ENCODE measurements at regions not wholly inside any gene's neighbourhood (a gene's known extent, or its start where the extent isn't known, plus 50 kb on each side); places are given as distances from the start of the nearest gene placed in this dataset.
A peak's percentile ranks its signal among the peaks of the same experiment; 100 is the strongest.
"Not testable (repeated sequence)": the region's sequence is repeated elsewhere in the genome, so short reads cannot be mapped to it uniquely, and the experiment has no call there.

- DNase-seq = no peak
Measured at GRCh38 chr14:46432516-46432915, 219.1 kb downstream of the RPL10L start.

DNA sequence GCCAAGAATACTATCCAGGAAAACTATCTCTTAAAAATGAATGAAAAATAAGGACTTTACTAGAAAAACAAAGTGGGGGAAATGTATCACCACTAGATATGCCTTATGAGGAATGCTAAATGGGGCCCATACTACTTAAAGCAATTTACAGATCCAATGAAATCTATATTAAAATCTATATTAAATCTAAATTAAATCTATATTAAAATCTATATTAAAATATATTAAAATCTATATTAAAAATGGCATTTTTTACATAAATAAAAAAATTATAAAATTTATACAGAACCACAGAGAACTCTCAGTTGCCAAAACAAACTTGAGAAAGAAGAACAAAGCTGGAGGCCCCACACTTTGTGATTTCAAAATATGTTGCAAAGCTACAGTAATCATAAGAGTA lies 234.5 kb downstream of the RPL10L start:
- DNase-seq = no peak

GRCh38 chr14:46404865-46405811 lies 246.4 kb downstream of the RPL10L start:
- DNase-seq = peak; percentile 42

DNA sequence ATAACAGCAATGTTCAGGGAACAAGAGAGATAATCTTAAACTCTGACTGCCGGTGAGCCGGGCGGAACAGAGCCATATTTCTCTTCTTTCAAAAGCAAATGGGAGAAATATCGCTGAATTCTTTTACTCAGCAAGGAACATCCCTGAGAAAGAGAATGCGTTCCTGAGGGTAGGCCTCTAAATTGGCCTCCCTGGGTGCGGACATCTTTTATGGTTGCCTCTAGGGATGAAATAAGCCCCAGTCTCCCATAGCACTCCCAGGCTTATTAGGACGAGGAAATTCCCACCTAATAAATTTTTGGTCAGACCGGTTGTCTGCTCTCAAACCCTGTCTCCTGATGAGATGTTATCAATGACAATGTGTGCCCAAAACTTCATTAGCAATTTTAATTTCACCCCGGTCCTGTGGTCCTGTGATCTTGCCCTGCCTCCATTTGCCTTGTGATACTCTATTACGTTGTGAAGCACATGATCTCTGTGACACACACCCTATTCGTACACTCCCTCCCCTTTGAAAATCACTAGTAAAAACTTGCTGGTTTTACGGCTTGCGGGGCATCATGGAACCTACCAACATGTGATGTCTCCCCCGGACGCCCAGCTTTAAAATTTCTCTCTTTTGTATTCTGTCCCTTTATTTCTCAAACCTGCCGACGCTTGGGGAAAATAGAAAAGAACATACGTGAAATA lies 249.4 kb downstream of the RPL10L start:
- DNase-seq = not testable (repeated sequence)

GRCh38 chr14:46401066-46401465 lies 250.5 kb downstream of the RPL10L start:
- no peak for DNase-seq

DNA sequence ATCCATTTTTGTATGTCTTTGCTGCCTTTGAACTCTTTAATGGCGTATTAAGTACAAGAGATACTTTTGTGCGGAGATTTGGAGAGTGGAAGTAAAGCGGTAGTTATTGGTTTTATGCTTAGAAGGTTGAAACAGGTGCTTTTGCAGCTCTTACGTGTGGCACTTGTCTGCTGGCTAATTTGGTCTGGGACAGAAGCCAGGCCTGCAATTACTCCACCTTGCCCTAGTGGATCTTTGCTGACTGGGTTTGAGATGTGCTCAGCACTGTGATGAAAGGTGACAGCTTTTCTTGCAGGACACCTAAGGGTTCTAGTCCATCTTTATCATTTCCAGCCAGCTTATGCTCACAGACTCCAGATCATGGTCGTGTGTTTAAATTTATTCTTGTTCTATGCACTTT lies 252.5 kb downstream of the RPL10L start:
- DNase-seq = no peak

GRCh38 chr14:46384611-46385010 lies 267.0 kb downstream of the RPL10L start:
- DNase-seq = no peak

- DNase-seq = no peak
Measured at GRCh38 chr14:46381674-46382073, 269.9 kb downstream of the RPL10L start.

DNA sequence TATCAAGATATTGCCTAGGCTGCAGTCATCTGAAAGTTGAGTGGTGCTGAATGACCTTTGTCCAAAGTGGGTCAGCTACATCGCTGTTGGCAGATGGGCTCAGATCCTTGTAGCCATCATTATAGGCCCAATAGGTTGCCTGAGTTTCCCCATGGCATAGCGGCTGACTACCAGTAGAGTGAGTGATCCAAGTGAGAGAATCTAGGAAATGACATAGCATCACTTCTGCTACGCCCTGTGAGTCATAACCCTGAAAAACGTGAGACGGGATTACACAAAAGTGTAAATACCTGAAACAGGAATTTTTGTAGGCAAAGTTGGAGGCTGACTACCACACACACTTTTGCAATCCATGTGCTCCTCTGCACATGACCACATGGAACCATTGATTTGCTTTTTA lies 273.3 kb downstream of the RPL10L start:
- DNase-seq = no peak

- no peak for DNase-seq
Measured at GRCh38 chr14:46377305-46377704, 274.3 kb downstream of the RPL10L start.

DNA sequence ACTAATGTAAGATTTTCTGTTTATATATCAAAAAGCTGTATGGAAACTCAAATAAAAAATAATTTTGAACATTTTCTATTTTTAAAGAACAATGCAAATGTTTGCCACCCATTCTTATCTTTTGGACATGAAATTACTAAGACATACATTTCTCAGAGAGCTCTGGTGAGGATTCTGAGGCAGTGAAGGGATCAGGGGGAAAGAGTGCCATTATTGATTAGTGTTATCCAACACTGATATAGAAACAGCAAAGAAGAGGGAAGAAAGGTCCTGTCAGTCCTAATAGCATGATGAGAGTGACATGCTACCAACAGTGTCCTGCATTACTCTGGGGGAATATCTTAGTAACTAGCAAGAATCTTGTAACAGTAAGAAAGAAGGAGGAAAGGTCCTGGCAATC lies 282.2 kb downstream of the RPL10L start:
- no peak for DNase-seq

- no peak for DNase-seq
Measured at GRCh38 chr14:46368275-46368674, 283.3 kb downstream of the RPL10L start.

DNA sequence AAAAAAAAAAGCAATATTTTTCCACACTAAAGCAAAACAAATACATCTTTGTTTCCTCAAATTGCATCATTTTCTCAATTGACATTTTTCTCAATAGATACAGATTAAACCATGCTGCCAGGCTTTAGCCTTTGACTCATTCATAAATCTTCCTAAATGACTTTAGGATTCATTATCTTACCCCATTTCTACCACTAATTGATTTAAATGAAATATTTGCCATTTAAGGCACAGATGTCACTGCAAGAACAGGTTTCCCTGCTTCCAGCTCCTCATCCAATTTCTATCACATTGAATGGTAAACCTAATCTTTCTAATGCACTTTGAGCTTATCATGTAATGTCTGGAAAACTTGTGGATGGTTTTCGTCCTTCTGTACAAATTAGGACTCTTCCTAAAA lies 298.7 kb downstream of the RPL10L start:
- no peak for DNase-seq

DNA sequence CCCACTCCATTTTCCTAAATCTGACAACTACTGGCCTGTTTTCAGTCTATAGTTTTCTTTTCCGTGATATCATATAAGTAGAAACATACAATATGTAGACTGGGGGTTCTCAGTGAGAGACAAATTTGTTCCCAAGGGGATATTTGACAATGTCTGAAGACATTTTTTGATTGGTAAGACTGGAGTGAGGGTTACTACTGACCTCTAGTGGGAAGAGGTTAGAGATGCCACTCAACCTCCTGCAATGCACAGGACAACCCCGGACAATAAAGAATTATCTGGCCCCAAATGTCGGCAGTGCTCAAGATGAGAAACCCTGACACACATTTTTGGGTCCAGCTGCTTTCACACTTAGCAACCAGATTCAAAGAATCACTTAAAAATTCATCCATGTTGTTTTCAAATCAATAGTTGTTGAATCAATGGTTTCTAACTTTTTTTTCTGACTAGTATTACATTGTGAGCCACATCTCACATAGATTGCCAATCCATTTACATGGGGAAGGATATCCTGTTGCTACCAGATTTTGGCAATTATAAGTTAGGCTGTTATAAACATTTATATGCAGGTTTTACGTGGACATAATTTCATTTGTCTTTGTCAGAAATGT lies 307.1 kb downstream of the RPL10L start:
- no peak for DNase-seq

GRCh38 chr14:46325777-46326176 lies 325.8 kb downstream of the RPL10L start:
- DNase-seq = no peak

DNA sequence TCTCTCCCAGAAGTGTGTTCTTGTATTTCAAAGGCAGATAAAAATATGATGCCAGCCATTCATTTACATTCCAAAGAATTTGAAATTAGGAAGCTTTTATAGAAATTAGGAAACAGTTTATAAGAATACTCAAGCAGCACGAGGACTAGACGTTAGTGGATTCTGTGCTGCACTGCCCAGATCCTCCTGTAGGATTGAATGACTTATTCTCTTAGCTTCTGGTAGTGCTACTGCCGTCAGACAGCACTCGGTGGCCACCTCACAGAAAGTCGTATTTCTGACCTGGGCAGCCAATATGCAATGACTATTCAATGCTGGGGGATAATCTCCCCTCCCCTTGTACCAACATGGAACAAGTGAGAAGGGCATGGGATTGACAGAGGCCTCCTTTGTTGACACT lies 326.4 kb downstream of the RPL10L start:
- DNase-seq = no peak

DNA sequence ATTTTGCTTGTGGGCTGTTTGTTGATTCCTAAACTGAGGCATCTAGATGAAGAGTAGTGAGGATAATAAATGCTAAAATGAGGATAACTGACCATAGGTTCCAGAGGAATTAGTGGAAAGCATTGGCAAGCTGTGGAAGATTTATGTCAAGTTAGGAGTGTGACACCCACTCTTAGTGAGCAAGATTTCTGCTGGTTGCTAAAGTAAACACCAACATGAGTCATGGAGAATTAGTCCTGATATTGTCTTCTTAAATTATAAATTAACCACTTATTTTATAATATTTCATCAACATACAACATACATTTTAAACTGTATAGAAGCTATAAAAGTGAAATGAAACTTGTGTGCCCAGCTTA lies 328.2 kb downstream of the RPL10L start:
- DNase-seq = no peak

GRCh38 chr14:46322730-46323403 lies 328.7 kb downstream of the RPL10L start:
- no peak for DNase-seq

DNA sequence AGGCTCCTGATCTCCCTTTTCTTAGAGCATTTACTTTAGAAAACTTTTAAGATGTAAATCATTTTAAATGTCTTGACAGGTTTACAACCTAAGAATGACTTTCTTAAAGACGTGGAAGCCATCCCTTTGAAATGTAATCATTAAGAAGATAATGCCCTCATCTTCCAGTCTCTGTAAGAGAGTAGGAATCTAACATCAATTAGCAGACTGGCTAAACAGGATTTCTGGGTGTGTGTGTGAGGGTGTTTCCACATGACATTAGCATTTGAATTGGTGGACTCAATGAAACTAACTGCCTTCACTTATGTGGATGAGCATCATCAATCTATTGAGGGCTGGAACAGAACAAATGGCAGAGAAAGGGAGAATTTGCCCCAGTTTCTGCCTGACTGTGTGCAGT lies 329.5 kb downstream of the RPL10L start:
- no peak for DNase-seq

DNA sequence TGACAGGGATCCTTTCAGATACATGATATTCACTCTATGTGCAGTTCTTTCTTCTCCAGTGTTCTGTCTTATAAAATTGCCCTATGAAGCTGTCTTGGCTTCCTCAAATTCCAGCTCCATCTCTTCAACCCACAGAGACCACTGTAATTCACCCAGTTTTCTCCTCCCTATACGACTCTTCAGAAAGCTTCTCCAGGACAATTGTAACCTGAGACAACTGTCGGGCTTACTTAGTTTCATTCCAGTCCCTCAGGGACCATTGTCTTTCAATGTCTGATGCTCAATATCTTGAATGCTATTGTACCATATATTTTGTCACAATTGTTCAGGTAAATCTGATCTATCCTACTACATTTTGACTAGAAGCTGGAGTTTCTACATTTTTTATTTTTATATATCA lies 345.3 kb downstream of the RPL10L start:
- DNase-seq = no peak

GRCh38 chr14:46300765-46301164 lies 350.8 kb downstream of the RPL10L start:
- DNase-seq = no peak

DNA sequence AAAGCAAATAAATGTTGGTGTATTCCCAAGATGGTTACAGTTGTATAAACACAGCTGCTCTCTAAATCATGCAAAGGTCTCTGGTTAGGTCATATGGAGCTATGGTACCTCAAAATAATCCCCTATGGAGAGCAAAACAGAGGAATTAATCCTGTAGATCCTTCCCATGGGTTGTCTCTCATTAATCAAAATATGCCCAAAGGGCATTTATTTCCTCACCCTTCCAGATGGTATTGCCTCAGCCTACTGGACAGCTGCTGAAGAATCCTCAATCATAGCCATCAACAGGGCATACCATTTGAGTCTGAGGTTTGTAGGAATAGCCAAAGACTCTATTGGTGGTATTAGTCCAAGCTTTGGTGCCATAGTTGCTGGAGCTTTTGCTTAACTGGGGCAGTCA lies 360.9 kb downstream of the RPL10L start:
- no peak for DNase-seq

GRCh38 chr14:46279776-46280175 lies 371.8 kb downstream of the RPL10L start:
- DNase-seq = no peak
